GM21737 (cell line): ENCODE measurements at regions not wholly inside any gene's neighbourhood (a gene's known extent, or its start where the extent isn't known, plus 50 kb on each side); places are given as distances from the start of the nearest gene placed in this dataset.
"Not testable (repeated sequence)": the region's sequence is repeated elsewhere in the genome, so short reads cannot be mapped to it uniquely, and the experiment has no call there.

Experiments used
- ATAC-seq: cut with Tn5 transposase; IDR thresholded peaks from one replicate; pipeline ENCODE4 v1.9.1; 2021; ENCODE audit warnings: mild to moderate bottlenecking, moderate library complexity; ENCODE audit not compliant: unreplicated experiment

DNA sequence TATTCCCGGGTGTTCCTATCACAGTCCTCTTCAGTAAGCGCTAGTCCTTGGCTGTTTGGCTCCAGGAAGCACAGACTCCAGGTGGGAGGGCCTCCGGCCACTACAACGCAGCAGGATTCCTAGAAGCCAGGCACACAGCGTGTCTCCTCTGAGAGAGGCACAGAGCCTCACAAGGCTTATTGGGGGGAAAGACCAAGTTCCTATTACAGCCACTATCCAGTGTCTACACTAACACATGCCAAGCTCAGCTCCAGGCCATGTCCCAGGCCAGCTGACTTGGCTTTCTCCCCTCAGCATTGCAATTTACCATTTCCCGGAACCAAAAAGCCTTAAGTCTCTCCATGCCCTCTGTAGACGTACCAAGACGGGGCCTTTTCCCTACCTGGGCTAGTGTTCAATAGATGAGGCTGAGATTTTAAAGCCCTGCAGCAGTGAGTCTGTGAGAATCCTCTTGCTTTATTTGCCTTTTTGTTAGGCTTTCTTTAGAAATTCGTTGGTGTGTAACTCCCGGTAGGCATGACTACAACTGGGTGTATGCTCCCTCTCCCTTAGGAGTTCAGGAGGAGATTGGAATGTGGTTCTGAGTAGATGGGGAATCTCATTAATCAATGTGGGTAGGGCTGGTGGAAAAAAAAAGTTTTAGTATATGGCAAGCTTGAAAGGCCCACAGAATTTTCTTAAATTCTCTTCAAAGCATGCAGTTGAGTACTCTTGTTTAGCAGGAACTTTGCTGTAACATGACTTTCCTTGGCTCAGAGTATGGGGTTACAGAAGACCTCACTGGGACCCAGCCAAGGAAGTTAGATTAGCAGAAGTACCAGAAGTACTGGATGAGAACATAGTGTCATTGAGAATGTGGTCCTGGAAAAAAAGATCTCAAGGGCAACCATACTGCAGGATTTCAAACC, 84.3 kb upstream of the SLC1A3 start:
- ATAC-seq, result no peak

GRCh38 chr5:36522746-36523065, 83.7 kb upstream of the SLC1A3 start:
- no peak for ATAC-seq

DNA sequence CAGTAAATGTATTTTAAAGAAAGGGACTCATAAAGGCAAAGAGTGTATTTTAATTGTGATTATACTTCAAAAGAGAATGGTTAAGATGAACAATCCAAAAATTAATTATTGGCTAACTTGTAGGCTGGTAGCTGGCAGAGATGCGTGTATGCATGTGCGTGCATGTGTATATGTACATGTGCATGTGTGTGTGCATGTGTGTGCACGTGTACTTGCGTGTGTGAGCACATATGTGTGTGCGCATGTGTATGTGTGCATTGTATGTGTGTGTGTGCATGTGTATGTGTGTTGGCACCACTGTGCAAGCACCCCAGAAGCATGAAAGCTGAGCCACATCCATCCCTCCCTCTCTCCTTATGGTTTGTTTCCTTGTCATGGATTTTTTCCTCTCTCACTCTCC, 83.0 kb upstream of the SLC1A3 start:
- no peak for ATAC-seq

- no peak for ATAC-seq
Measured at GRCh38 chr5:36523926-36524325, 82.5 kb upstream of the SLC1A3 start.

- no peak for ATAC-seq
Measured at GRCh38 chr5:36526537-36526936, 79.9 kb upstream of the SLC1A3 start.

DNA sequence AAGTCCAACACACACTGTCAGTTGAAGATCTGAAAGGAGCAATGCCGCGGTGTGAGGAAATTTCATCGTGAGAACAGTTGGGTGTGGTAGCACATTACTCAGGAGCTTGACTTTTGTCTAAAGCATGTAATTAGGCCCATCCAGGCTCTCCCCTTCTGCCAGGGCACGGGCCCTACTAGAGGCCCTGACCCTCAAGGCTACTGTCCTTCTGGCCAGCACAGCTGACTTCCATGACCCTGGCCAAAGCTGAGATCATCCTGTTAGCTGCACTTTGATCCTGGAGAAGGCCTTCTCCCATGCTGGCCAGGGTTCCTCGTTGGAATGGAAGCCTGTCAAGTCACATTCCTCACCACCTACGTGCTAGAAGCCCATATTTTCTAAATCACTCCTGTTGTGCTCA, 77.8 kb upstream of the SLC1A3 start:
- no peak for ATAC-seq

DNA sequence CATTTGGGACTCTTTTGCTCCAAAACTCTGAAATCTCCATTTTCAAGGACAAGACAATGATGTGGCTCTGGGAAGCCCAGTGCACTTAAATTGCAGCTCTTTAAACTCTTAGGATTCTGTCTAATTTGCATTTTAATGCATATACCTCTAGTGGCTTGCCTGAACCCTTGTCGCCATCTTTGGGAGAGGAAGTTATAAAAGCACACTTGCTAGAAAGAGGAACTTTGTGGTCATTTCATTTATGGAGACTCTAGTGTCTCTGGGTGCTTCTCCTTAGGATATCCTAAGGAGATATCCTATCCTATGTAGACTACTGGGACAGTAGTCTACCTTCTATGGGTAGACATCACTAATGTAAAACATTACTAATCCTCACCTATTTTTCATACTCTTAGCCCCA, 77.3 kb upstream of the SLC1A3 start:
- ATAC-seq, result no peak

- no peak for ATAC-seq
Measured at GRCh38 chr5:36530215-36530614, 76.2 kb upstream of the SLC1A3 start.

- no peak for ATAC-seq
Measured at GRCh38 chr5:36531401-36531800, 75.0 kb upstream of the SLC1A3 start.

GRCh38 chr5:36535378-36535777, 71.0 kb upstream of the SLC1A3 start:
- ATAC-seq, result no peak

GRCh38 chr5:36535859-36536615, 70.4 kb upstream of the SLC1A3 start:
- ATAC-seq, result no peak

DNA sequence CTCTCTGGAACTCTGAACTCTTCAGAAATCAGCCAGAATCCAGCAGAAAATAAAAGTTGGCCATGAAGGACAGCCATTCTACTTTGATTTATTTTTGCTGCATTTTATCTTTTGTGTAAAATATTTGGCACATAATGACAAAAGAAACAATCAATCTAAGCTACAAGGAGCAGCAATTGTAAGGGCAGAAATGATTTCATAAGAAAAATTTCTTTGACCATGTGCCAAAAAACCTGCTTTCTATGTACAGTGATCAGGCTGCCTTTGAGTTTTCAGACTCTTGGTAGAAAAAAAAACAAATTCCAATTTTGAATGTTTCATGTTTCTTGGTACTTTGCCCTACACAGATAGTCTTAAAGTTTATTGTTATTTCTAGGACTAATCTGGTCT, 69.8 kb upstream of the SLC1A3 start:
- no peak for ATAC-seq

DNA sequence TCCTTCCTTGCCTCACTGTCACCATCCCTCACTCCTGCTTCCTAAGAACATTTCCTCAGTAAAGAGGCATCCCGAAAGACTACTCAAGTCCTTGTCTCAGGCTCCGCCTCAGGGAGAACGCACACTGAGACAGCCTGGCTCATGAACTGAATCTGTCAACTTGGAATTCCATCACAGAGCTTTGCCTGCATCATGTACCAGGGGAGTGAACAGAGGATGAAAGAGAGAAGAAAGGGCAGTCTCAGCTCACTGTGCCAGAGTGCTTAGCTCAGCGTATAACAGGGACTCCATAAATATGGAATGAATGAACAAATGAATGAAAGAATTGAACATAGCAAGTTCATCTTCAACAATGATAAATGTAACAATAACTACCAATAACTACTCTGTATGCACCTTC, 68.7 kb upstream of the SLC1A3 start:
- ATAC-seq, result no peak

DNA sequence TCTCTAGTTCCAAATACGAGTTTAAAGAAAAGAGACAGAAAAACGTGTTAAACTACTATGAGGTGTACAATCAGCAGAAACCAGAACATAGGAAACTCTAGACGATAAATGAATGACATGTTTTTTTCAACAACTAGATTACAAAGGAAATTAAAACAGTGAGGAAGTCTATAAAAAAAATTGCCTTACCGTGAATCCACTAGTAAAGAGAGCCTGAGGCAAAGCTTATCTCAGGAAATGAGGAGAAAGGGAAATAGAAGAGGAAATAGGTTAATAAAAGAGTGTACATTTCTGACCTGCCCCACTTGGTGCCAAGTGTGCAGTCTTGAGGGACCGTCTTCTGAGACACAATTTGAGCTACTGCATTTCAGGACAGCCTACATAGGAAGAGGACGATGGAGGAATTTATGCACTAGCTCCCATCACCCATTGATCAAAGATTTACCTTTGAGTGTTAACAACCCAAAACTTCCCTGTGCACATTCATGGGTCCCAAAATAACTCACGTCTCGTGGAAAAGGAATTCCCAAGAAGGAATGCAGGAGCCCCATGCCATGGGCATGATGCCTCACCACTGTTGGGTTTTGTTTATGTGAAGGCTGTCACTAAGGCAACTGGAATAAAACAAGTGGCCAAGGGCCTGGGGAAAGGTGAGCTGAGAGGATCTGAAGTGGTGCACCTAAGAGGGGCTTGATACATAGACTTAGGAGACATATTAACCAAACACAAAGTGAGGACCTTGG, 53.6 kb upstream of the SLC1A3 start:
- ATAC-seq, result no peak

DNA sequence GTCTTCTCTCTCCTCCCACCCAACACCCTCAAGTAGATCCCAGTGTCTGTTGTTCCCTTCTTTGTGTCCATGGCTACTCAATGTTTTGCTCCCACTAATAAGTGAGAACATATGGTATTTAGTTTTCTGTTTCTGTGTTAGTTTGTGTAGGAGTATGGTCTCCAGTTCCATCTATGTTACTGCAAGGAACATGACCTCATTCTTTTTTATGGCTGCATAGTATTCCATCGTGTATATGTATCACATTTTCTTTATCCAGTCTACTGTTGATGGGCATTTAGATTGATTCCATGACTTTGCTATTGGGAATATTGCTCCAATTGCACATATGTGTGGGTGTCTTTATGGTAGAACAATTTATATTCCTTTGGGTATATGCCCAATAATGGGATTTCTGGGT, 51.4 kb upstream of the SLC1A3 start:
- not testable (repeated sequence) for ATAC-seq
